ENCODE measurements at regions not wholly inside any gene's neighbourhood (a gene's known extent, or its start where the extent isn't known, plus 50 kb on each side); places are given as distances from the start of the nearest gene placed in this dataset.

DNA sequence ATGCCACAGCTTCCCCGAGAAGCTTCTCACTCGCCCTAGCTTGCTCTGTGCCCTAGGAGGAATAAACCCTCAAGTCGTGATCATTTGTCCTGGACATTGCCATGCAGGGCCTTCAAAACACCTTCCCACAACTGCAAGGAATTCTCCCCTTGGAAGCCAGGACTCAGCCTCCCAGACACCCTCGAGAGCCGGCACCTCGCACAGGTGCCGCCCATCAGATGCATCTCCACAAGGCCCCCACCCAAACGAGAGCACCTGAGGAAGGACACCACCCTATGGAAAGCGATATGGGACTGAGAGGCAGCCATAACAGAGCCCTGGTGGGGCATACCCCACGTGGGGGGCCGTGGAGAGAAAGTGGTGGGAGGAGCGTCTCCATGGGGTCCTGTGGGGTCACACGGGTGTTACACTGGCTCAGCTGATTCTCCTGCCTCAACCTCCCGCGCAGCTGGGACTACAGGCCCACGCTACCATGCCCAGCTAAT is 77.6 kb upstream of the FOXK1 start:
- TF ChIP-seq, protein P1, sequence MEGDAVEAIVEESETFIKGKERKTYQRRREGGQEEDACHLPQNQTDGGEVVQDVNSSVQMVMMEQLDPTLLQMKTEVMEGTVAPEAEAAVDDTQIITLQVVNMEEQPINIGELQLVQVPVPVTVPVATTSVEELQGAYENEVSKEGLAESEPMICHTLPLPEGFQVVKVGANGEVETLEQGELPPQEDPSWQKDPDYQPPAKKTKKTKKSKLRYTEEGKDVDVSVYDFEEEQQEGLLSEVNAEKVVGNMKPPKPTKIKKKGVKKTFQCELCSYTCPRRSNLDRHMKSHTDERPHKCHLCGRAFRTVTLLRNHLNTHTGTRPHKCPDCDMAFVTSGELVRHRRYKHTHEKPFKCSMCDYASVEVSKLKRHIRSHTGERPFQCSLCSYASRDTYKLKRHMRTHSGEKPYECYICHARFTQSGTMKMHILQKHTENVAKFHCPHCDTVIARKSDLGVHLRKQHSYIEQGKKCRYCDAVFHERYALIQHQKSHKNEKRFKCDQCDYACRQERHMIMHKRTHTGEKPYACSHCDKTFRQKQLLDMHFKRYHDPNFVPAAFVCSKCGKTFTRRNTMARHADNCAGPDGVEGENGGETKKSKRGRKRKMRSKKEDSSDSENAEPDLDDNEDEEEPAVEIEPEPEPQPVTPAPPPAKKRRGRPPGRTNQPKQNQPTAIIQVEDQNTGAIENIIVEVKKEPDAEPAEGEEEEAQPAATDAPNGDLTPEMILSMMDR (conservative IDR thresholded peaks at IDR 0.05; ENCODE audit: low read length) = no peak
- no peak for TF ChIP-seq EZH2phosphoT487 (IDR thresholded peaks at IDR 0.05; ENCODE audit: borderline replicate concordance)

Measured in Loucy (cell line).